Endodermal cell (in vitro differentiated cells): ENCODE measurements at regions not wholly inside any gene's neighbourhood (a gene's known extent, or its start where the extent isn't known, plus 50 kb on each side); places are given as distances from the start of the nearest gene placed in this dataset.
"Not testable (repeated sequence)": the region's sequence is repeated elsewhere in the genome, so short reads cannot be mapped to it uniquely, and the experiment has no call there.

Experiments used
- DNase-seq: peaks from one replicate; pipeline ENCODE4 v3.0.0-alpha.2; 2017
- H3K27ac ChIP-seq: 2 replicates; pipeline ENCODE4 v1.5.1; 2013; ENCODE audit warnings: mild to moderate bottlenecking, low read depth, low read length, moderate library complexity
- H3K27me3 ChIP-seq: 2 replicates; pipeline ENCODE4 v1.6.1; 2013; ENCODE audit warnings: mild to moderate bottlenecking, low read length, moderate library complexity; ENCODE audit not compliant: insufficient read depth, control insufficient read depth, poor library complexity, severe bottlenecking
- H3K36me3 ChIP-seq: 2 replicates; pipeline ENCODE4 v1.7.0; 2013; ENCODE audit warnings: mild to moderate bottlenecking, low read length, moderate library complexity; ENCODE audit not compliant: control insufficient read depth, insufficient read depth
- H3K4me1 ChIP-seq: one replicate; pipeline ENCODE4 v1.7.0; 2013; ENCODE audit warnings: low read length; ENCODE audit not compliant: control insufficient read depth, insufficient read depth
- H3K4me3 ChIP-seq: 2 replicates; pipeline ENCODE4 v1.5.1; 2013; ENCODE audit warnings: mild to moderate bottlenecking, low read length, moderate library complexity
- H3K9ac ChIP-seq: 2 replicates; pipeline ENCODE4 v1.6.1; 2013; ENCODE audit warnings: mild to moderate bottlenecking, low read length, moderate library complexity; ENCODE audit not compliant: poor library complexity, severe bottlenecking; ENCODE audit errors: extremely low read depth
- H3K9me3 ChIP-seq: 2 replicates; pipeline ENCODE4 v1.6.1; 2013; ENCODE audit warnings: mild to moderate bottlenecking, low read length, moderate library complexity; ENCODE audit not compliant: control insufficient read depth
- H3K27ac Mint-ChIP-seq: 2 replicates; pipeline ENCODE4 v1.8.0; 2020; ENCODE audit warnings: mixed read lengths
- H3K27me3 Mint-ChIP-seq: 2 replicates; pipeline ENCODE4 v1.8.0; 2021; ENCODE audit warnings: mild to moderate bottlenecking, mixed read lengths; ENCODE audit not compliant: insufficient read depth
- H3K36me3 Mint-ChIP-seq: 2 replicates; pipeline ENCODE4 v1.8.0; 2020; ENCODE audit warnings: low read depth, mixed read lengths
- H3K4me1 Mint-ChIP-seq: 2 replicates; pipeline ENCODE4 v1.8.0; 2020; ENCODE audit warnings: mixed read lengths
- H3K4me3 Mint-ChIP-seq: 2 replicates; pipeline ENCODE4 v1.8.0; 2020; ENCODE audit warnings: mild to moderate bottlenecking, moderate library complexity, mixed read lengths
- H3K9me3 Mint-ChIP-seq: 2 replicates; pipeline ENCODE4 v1.8.0; 2020; ENCODE audit warnings: mild to moderate bottlenecking, mixed read lengths
- CTCF ChIP-seq: fragments of 200-600 bp; sonication (generic); conservative IDR thresholded peaks from 2 replicates; pipeline ENCODE4 v1.5.0; 2021; ENCODE audit warnings: antibody characterized with exemption, mild to moderate bottlenecking
- WGBS, 2 experiments: methylation state at CpG; one replicate each; pipeline versions ENCODE4 v1.1.5 to v1.1.7; 2013; ENCODE audit warnings: missing lambda C conversion rate in 2 of 2, mixed read lengths in 1 of 2; ENCODE audit not compliant: insufficient coverage in 1 of 2, insufficient read length in 1 of 2; 5-methylcytosine and 5-hydroxymethylcytosine counted together

DNA sequence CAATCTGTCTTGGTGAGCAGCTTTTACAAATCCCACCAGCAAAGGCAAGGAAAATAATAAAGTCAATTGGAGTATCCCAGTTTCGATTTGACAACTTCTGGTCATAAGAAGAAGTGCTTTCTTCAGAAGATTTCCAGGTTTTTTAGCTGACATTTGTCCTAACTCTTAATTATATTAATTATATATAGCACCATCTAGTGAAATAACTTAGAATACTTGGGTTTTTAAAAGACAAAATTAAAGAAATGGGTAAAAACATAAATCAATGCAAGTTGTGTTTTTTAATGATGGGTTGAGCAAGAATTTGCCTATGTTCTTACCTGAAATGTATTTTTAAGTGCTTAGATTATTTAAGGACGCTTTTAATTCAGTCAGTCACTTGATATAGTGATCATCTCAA is 421.8 kb downstream of the ACTL7B start:
- Histone ChIP-seq H3K27ac (no peak overlapping the region), H3K27me3 (no peaks in the 10 kb centered on the region), H3K4me1 (no peaks in the 10 kb centered on the region), H3K4me3 (no peak overlapping the region), H3K36me3 (no peaks in the 10 kb centered on the region), H3K9me3 (peaks cover 7% of the 10 kb centered on the region), H3K9ac (no peak overlapping the region)
- Mint-ChIP-seq H3K4me1 (no peaks in the 10 kb centered on the region), H3K27me3 (no peaks in the 10 kb centered on the region), H3K9me3 (peaks cover 8% of the 10 kb centered on the region), H3K27ac (no peak overlapping the region), H3K4me3 (no peak overlapping the region), H3K36me3 (no peaks in the 10 kb centered on the region)
- no peak for DNase-seq
- WGBS, 2 experiments: 91 to 94% methylated on average over 1 to 2 of the region's 2 CpGs
- no peak for TF ChIP-seq CTCF

DNA sequence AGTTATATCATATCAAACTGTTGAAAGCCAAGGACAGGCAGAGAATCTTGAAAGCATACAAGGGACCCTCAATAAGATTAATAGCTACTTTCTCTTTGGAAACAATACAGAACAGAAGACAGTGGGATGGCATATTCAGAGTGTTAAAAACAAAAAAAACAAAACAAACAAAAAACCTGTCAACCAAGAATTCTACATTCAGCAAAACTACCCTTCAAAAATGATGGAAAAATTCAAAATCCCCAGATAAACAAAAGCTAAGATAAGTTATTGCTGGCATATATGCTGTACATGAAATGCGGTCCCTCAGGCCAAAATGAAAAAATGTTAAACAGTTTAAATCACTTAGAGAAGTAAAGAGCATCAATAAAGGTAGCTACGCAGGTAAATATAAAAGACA is 425.1 kb downstream of the ACTL7B start:
- no peaks in the 10 kb centered on the region for H3K27me3 ChIP-seq
- no peaks in the 10 kb centered on the region for H3K36me3 ChIP-seq
- no peak overlapping the region for H3K4me3 Mint-ChIP-seq
- H3K9me3 ChIP-seq: peaks cover 7% of the 10 kb centered on the region
- 80 to 97% methylated on average over 1 to 2 of the region's 2 CpGs for WGBS, 2 experiments
- no peak overlapping the region for H3K4me3 ChIP-seq
- H3K36me3 Mint-ChIP-seq: no peaks in the 10 kb centered on the region
- H3K27ac ChIP-seq: no peak overlapping the region
- no peak for TF ChIP-seq CTCF
- DNase-seq: no peak
- H3K4me1 ChIP-seq: no peaks in the 10 kb centered on the region
- peaks cover 8% of the 10 kb centered on the region for H3K9me3 Mint-ChIP-seq
- no peaks in the 10 kb centered on the region for H3K4me1 Mint-ChIP-seq
- H3K9ac ChIP-seq: no peak overlapping the region
- H3K27ac Mint-ChIP-seq: no peak overlapping the region
- no peaks in the 10 kb centered on the region for H3K27me3 Mint-ChIP-seq

DNA sequence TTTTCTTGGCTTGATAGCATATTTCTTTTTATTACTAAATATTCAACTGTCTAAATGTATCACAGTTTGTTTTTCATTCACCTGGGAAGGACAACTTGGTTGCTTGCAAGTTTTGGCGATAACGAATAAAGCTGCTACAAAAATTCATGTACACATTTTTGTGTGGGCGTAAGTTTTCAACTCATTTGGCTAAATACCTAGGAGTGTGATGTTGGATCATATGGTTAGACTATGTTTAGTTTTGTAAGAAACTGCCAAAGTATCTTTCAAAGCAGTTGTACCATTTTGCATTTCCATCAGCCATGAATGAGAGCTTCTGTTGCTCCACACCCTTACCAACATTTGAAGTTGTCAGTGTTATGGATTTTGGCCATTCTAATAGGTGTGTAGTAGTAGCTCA is 428.0 kb downstream of the ACTL7B start:
- 95 to 100% methylated on average over 3 of the region's 3 CpGs for WGBS, 2 experiments
- no peak for DNase-seq
- Mint-ChIP-seq H3K36me3 (no peaks in the 10 kb centered on the region), H3K27ac (no peak overlapping the region), H3K27me3 (no peaks in the 10 kb centered on the region), H3K9me3 (peaks cover 8% of the 10 kb centered on the region), H3K4me3 (no peak overlapping the region), H3K4me1 (no peaks in the 10 kb centered on the region)
- H3K27ac ChIP-seq: no peak overlapping the region
- H3K27me3 ChIP-seq: no peaks in the 10 kb centered on the region
- no peaks in the 10 kb centered on the region for H3K36me3 ChIP-seq
- no peak overlapping the region for H3K9ac ChIP-seq
- no peaks in the 10 kb centered on the region for H3K4me1 ChIP-seq
- TF ChIP-seq CTCF: no peak
- H3K9me3 ChIP-seq: peaks cover 7% of the 10 kb centered on the region
- no peak overlapping the region for H3K4me3 ChIP-seq

DNA sequence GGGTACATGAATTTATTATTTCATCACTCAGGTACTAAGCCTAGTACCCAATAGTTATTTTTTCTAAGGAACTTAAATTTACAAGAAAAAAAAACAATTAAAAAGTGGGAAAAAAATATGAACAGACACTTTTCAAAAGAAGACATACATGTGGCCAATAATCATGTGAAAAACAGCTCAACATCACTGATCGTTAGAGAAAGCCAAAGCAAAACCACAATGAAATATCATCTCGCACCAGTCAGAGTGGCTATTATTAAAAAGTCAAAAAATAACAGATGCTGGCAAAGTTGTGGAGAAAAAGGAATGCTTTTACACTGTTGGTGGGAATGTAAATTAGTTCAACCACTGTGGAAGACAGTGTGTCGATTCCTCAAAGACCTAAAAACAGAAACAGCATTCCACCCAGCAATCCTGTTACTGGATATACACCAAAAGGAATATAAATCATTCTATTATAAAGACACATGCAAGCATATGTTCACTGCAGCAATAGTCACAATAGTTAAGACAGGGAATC is 429.3 kb downstream of the ACTL7B start:
- not testable (repeated sequence) for H3K4me3 Mint-ChIP-seq, H3K4me1 ChIP-seq, H3K9me3 Mint-ChIP-seq, DNase-seq, H3K36me3 ChIP-seq, H3K9ac ChIP-seq, H3K4me1 Mint-ChIP-seq, H3K4me3 ChIP-seq, H3K27me3 Mint-ChIP-seq, H3K9me3 ChIP-seq, H3K27me3 ChIP-seq, H3K27ac ChIP-seq, H3K36me3 Mint-ChIP-seq, H3K27ac Mint-ChIP-seq
- WGBS, 2 experiments: 92 to 100% methylated on average over 2 to 3 of the region's 3 CpGs
